ENCODE measurements at regions not wholly inside any gene's neighbourhood (a gene's known extent, or its start where the extent isn't known, plus 50 kb on each side); places are given as distances from the start of the nearest gene placed in this dataset.
A peak's percentile ranks its signal among the peaks of the same experiment; 100 is the strongest.

GRCh38 chr17:71978435-71978834 is 142.4 kb upstream of the SOX9 start:
- 35% methylated on average over 5 of the region's 5 CpGs for WGBS (ENCODE audit: missing lambda C conversion rate)
- ChIA-PET CTCF (no interaction called here), POLR2A (no interaction called here)
- H3K4me1 ChIP-seq, result peaks cover 12% of the 10 kb centered on the region
- ATAC-seq (no peak), FAIRE-seq (no peak), DNase-seq (ENCODE audit: low read depth in 1 of 2, low spot score in 1 of 2) (no peak)
- H3K27ac ChIP-seq, result no peak overlapping the region
- H3K4me2 ChIP-seq, result no peak overlapping the region
- H3K9me3 ChIP-seq, result no peaks in the 10 kb centered on the region
- H3K4me3 ChIP-seq, result no peak overlapping the region
- TF ChIP-seq REST (IDR thresholded peaks at IDR 0.05), result peak; percentile 45; the same call in 1 of the 2 replicates
- no peak for TF ChIP-seq ZNF302 (CRISPR knock-in tag; IDR thresholded peaks at IDR 0.05)

- POLR2A ChIA-PET, result no interaction called here
- H3K4me3 ChIP-seq, result no peak overlapping the region
- no peak overlapping the region for H3K4me2 ChIP-seq
- no peak for DNase-seq (ENCODE audit: low read depth in 1 of 2, low spot score in 1 of 2)
- TF ChIP-seq, protein P1, sequence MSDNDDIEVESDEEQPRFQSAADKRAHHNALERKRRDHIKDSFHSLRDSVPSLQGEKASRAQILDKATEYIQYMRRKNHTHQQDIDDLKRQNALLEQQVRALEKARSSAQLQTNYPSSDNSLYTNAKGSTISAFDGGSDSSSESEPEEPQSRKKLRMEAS (IDR thresholded peaks at IDR 0.05), result no peak
- TF ChIP-seq, protein P2, sequence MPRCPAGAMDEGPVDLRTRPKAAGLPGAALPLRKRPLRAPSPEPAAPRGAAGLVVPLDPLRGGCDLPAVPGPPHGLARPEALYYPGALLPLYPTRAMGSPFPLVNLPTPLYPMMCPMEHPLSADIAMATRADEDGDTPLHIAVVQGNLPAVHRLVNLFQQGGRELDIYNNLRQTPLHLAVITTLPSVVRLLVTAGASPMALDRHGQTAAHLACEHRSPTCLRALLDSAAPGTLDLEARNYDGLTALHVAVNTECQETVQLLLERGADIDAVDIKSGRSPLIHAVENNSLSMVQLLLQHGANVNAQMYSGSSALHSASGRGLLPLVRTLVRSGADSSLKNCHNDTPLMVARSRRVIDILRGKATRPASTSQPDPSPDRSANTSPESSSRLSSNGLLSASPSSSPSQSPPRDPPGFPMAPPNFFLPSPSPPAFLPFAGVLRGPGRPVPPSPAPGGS (IDR thresholded peaks at IDR 0.05), result no peak
- FAIRE-seq, result no peak
- no peak overlapping the region for H3K27ac ChIP-seq
- CTCF ChIA-PET, result no interaction called here
- H3K4me1 ChIP-seq, result peaks cover 11% of the 10 kb centered on the region
- ATAC-seq, result no peak
- no peaks in the 10 kb centered on the region for H3K9me3 ChIP-seq
These were observed 140.6 kb upstream of the SOX9 start for GRCh38 chr17:71980171-71980570.

GRCh38 chr17:71983828-71984227 is 137.0 kb upstream of the SOX9 start:
- no peak overlapping the region for H3K4me2 ChIP-seq
- ChIA-PET CTCF (interaction anchor here (0.7 kb wide), 1 partner anchor 11 kb away, joined by 3 read pairs; no protein-coding TSS in a partner anchor), POLR2A (no interaction called here)
- TF ChIP-seq TP53 (CRISPR knock-in tag; IDR thresholded peaks at IDR 0.05) (no peak), HDAC2 (IDR thresholded peaks at IDR 0.05) (no peak), EHMT2 (IDR thresholded peaks at IDR 0.05; ENCODE audit: low read depth) (no peak), RARB (CRISPR knock-in tag; IDR thresholded peaks at IDR 0.05) (no peak), ELK1 (IDR thresholded peaks at IDR 0.05; ENCODE audit: low read depth, low read length) (no peak), CBX2 (IDR thresholded peaks at IDR 0.05; ENCODE audit: borderline replicate concordance, low read depth) (no peak), MAZ (IDR thresholded peaks at IDR 0.05; ENCODE audit: borderline replicate concordance, low read depth, low read length) (no peak), EP300 (IDR thresholded peaks at IDR 0.05) (no peak), POLR2AphosphoS2 (conservative IDR thresholded peaks at IDR 0.05; ENCODE audit: low read length) (no peak), HEYL (CRISPR knock-in tag; IDR thresholded peaks at IDR 0.05) (no peak)
- FAIRE-seq (no peak), DNase-seq (ENCODE audit: low read depth in 1 of 2, low spot score in 1 of 2) (no peak), ATAC-seq (no peak)
- H3K9me3 ChIP-seq, result no peaks in the 10 kb centered on the region
- H3K4me3 ChIP-seq, result no peak overlapping the region
- peaks cover 12% of the 10 kb centered on the region; the same call in 2 of the 3 replicates for H3K4me1 ChIP-seq
- 14% methylated on average over 3 of the region's 3 CpGs for WGBS (ENCODE audit: missing lambda C conversion rate)
- no peak overlapping the region for H3K27ac ChIP-seq
